Activated naive CD8-positive, alpha-beta T cell (primary cell): ENCODE measurements at regions not wholly inside any gene's neighbourhood (a gene's known extent, or its start where the extent isn't known, plus 50 kb on each side); places are given as distances from the start of the nearest gene placed in this dataset.

Experiments used
- H3K27ac Mint-ChIP-seq: one replicate; pipeline ENCODE4 v1.8.0; 2021; ENCODE audit warnings: mixed read lengths
- H3K27me3 Mint-ChIP-seq: one replicate; pipeline ENCODE4 v1.8.0; 2021; ENCODE audit warnings: mixed read lengths
- H3K36me3 Mint-ChIP-seq: one replicate; pipeline ENCODE4 v1.8.0; 2021; ENCODE audit warnings: mixed read lengths
- H3K4me1 Mint-ChIP-seq: one replicate; pipeline ENCODE4 v1.8.0; 2021; ENCODE audit warnings: low read depth, mixed read lengths
- H3K4me3 Mint-ChIP-seq: one replicate; pipeline ENCODE4 v1.8.0; 2021; ENCODE audit warnings: mild to moderate bottlenecking, mixed read lengths
- H3K9me3 Mint-ChIP-seq: one replicate; pipeline ENCODE4 v1.8.0; 2021; ENCODE audit warnings: low read depth, mixed read lengths

DNA sequence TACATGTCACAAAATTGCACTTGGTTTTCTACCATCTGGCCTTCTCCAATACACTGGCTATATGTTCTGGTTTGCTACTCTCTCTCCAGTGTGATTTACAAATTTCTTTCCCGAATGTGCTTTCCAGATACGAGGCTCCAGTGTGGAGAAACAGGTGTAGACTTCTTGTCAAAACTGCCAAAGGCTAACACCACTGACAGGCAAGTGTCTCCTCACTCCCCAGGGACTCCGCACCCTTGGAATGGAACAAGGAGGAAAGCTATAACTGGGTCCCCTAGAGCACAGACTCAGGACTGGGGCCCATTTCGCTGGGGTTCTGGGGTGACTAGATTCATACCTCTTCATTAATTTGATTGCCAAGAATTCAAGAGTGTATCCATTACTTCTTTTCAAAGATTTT is 161.8 kb downstream of the FOXO1 start:
- peaks cover 52% of the 10 kb centered on the region for H3K4me1 Mint-ChIP-seq

DNA sequence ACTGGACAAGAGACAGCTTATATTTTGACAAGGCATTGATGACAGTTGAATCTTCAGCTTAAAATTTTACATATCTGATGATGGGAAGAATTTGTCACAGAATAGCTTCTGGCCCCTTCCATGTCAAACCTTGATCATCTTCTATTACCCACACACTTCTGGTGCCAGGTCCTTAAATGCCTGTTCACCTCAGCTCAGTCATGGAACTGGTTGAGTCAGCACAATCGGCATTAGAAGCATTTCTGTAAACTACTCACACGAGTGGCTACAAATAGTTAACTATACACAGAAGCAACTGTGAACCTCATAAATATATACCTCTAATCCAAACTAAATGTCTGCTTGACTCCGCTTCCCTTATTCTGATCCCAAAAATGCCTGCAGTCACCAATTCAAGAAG is 161.2 kb downstream of the FOXO1 start:
- H3K27me3 Mint-ChIP-seq = no peaks in the 10 kb centered on the region

More for the DNA sequence above, 161.8 kb downstream of the FOXO1 start:
- H3K9me3 Mint-ChIP-seq = no peaks in the 10 kb centered on the region
- no peaks in the 10 kb centered on the region for H3K27me3 Mint-ChIP-seq
- no peak overlapping the region for H3K27ac Mint-ChIP-seq
- peaks cover 2% of the 10 kb centered on the region for H3K36me3 Mint-ChIP-seq
- no peak overlapping the region for H3K4me3 Mint-ChIP-seq

More for the DNA sequence above, 161.2 kb downstream of the FOXO1 start:
- H3K27ac Mint-ChIP-seq = no peak overlapping the region
- no peaks in the 10 kb centered on the region for H3K9me3 Mint-ChIP-seq
- peaks cover 56% of the 10 kb centered on the region for H3K4me1 Mint-ChIP-seq
- H3K4me3 Mint-ChIP-seq = no peak overlapping the region
- peaks cover 2% of the 10 kb centered on the region for H3K36me3 Mint-ChIP-seq
